CMK (cell line): ENCODE measurements at regions not wholly inside any gene's neighbourhood (a gene's known extent, or its start where the extent isn't known, plus 50 kb on each side); places are given as distances from the start of the nearest gene placed in this dataset.

ENCODE experiments used
- DNase-seq: peaks from one replicate; pipeline ENCODE4 v3.0.0-alpha.2; 2010; ENCODE audit warnings: low read depth

DNA sequence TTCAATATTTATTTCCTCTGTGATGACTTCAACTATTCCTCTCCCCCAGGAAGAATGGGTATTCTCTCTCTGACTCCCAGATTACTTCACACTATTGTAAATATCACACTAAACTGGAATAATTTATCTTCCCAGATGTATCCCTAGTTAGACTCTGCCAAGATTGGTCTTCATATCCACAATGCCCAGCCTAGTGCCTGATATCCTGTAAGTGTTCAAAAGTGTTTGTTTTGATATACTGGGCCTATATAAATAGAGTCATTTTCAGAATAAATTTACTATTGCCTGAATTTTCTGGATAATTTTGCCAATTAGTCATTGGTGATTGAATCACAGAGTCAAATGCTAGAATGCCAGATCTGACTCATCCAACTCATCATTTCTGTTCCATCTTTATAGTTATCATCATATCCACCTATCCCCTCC, 143.7 kb upstream of the TNC start:
- no peak for DNase-seq

DNA sequence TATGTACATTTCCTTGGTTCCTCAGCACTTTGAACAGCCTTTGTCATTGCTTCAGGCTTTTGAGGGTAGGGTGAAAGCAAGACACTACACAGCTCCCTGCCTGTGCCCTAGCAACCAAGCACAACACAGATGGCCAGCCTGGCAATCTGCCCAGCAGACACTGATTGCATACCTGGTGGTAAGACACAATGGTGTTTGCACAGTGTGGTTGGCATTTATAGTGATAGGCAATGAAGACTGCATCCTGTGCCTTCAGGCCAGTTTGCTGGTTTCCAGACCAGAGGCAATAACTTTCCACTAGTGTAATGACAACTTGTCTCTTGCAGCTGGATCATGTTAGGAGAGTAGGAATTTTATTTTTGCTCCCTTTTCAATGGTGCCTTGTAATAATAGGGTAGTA, 144.5 kb upstream of the TNC start:
- no peak for DNase-seq

DNA sequence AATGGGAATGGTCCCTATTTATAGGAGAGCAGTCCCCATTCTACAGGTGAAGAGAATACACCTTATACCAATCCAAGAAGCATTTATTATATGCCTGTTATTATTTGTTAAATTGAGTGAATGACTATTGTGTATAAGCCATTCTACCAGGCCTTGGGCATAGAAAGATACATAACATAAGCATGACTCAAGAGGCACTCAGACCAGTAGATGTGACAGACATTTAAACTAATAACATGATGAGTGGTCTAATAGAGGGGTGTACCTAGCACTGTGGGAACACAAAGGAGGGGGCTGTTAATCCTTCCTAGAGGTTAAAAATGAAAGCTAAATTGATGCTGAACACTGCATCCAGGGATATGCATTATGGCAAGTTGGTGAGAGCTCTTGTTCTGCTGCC, 145.0 kb upstream of the TNC start:
- DNase-seq, result no peak

DNA sequence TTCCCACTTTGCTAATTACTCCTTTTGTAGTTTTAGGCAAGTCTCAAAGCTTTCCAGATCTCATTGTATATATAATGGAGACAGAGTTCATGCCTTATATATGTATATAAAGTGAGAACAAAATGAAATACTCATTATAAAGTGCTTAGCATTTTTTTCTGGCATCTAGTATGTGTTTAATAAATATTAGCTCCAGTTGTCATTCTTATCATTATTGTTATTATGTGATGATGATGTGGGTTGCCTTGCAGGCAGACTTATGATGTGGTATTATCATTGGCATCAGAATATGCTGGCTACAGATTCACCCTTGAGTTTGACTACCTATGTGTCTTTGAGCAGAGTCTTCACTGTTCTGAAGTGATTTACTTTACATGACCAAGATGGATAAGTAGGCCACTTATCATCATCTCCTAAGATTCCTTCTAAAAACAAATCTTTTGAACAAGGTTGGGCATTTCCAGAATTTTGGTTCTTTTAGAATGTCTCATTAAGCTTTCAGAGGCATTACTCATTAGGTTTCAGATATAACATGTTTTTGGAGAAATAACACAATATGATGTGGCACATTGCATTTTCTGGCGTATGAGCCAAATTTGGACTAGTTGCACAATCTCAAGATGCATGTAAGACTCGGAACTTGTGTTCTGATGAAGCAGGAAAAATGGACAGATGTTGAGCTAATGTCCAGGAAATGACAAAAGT, 145.6 kb upstream of the TNC start:
- DNase-seq, result no peak

- no peak for DNase-seq
These were observed 146.4 kb upstream of the TNC start for GRCh38 chr9:115264313-115264712.

- DNase-seq, result no peak
These were observed 149.8 kb upstream of the TNC start for GRCh38 chr9:115267790-115268189.

DNA sequence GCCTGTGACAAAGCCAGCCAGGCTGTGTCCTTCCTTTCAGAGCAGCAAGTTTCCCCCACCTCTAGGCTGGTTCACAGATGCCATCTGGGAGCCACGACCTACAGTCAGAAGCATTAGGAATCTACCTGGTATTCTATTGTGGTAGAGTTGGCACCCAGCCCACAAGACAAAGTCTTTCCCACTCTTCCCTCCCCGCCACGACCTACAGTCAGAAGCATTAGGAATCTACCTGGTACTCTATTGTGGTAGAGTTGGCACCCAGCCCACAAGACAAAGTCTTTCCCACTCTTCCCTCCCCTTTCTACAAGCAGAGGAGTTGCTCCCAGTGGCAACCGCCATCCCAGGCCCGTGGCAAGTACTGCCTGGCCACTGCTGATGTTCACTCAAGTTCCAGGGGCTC, 157.8 kb upstream of the TNC start:
- DNase-seq, result no peak

- no peak for DNase-seq
These were observed 158.7 kb upstream of the TNC start for GRCh38 chr9:115276621-115277020.

DNA sequence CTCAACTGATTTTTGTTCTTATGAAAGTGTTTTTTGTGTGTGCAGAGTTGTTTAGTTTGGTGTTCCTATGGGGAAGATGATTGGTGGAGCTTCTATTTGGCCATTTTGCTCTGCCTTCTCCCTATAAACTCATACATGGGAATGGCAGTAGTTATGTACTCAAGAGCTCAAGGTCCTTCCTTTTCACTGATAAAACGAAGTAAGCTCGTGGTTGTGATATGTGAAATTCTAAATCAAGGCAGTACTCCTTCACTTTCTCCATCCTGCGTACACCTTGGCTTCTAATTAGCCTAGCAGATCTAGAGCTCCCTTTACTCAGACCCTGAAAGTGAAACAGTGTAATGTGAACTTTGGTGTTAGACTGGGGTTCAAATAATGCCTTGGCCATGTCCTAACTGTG, 159.3 kb upstream of the TNC start:
- DNase-seq, result no peak

GRCh38 chr9:115278326-115279035, 160.5 kb upstream of the TNC start:
- no peak for DNase-seq

DNA sequence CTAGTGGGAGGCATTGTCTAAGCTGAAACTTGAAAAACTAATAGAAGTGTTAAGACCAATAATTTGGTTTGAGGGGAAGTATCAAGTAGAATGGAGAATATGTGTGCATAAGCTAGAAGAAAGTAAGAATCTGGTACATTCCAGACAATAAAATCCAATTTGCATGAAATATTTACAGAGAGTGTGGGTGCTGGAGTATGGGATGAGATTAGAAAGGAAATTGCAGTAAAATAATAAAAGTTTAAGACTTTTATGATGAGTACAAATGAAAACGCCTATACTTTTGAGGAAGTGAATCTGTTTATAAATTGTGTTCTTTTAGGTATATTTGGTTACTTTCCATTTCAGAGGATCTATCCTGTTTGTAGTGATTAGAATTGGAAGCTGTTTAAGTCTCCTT, 165.4 kb upstream of the TNC start:
- DNase-seq, result no peak

GRCh38 chr9:115285836-115286235, 167.9 kb upstream of the TNC start:
- DNase-seq, result no peak

DNA sequence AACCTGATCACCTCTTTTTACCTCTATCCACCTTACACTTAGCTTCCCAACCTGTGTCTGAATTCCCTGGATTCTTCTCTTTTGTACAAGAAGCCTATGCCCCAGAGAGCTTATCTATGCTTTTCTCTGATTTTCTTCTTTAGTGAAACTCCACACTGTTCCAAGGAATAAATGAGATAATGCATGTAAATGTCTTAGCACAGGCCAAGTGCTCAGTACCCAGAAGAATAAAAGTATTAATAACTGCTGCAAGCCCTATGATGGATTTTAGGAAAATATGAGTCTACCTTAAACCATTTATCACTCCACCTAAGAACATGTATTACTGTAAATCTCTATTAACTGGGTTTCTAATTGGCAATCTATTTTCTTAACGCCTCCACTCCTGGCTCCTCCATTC, 168.5 kb upstream of the TNC start:
- no peak for DNase-seq

- no peak for DNase-seq
These were observed 171.8 kb upstream of the TNC start for GRCh38 chr9:115289757-115290208.

- DNase-seq, result no peak
These were observed 173.9 kb upstream of the TNC start for GRCh38 chr9:115291841-115292240.

DNA sequence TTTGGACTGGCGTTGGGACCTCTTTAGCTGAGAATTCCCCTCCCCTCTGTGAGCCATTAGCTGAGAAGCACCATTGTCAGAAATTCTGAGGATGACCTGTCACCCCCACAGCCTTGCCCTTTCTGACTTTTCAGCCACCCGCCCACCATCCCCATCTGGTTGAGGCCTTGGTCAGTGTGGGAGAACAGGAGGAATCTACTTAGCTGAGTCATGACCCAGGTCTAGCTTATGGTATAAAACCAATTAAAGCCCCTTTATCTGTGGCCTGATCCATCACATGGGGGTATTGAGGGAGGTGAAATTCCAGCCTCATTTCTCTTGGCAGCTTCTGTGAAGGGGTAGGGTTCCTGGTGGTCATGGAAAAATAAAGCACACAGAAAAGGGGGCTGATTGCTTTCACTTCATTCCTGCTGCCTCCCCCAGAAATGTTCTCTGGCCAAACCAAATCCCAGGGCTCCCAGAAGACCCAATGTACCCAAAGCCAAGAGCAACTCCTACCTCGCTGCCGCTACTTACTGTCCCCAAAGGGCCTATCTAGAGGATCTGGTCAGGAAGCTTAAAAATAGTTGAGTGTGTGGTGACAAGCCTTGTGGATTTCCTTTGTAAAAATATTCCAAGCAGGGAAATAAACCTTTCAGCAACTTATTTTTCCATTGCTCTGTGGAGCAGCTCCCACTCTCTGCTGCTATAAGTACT, 174.8 kb upstream of the TNC start:
- no peak for DNase-seq

GRCh38 chr9:115295734-115296133, 177.8 kb upstream of the TNC start:
- DNase-seq, result no peak

DNA sequence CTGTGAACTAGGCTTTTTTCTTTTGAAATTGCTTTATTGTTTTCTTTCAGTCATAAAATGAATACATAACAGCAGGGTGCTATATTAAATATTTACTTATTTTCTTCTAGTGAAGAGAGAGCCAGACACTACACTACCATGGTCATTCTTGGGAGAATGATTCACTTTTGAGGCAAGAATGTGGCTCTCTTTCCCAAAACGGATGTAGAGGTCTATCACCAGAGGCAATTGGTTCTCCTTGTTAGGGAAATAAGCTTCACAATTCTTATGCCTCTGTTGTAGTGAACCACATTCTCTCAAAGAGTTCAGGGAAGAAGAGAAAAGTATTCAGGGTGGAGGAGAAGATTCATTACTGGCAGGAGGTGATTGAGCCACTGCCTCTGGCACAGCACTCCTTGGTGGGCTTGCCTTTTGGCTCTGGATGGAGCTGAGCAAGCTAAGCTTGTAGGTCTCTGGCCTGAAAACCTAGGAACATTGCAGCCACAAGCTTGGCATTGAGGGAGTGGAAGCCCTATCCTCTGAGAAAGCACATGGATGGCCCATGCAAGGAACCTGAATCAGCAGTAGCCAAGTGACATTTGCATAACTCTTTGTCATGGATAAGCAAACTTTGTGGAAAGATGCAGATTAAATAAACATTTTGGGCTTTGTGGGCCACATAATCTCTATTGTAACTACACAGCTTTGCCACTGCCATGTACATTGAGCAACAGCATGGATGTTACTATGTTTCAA, 179.0 kb upstream of the TNC start:
- DNase-seq, result no peak

GRCh38 chr9:115300116-115300515, 182.2 kb upstream of the TNC start:
- DNase-seq, result no peak

DNA sequence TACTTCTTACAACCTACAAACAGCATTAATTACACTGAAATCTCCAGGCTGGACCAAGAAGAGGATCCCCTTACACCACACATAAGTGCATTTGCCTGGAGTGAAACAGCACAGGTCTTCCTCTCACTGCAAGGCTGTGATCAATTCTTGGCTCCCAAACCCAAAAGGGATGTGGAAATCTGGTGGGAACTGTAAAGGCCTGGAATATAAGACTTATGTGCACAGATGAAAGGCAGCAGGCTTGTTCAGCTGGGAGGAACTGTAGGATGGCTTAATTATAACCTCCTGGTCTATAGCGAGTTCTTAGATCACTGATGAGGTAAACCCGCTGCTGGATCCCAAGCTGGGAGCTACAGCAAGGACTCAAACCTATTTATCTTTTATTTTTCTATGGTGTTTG, 182.9 kb upstream of the TNC start:
- DNase-seq, result no peak

GRCh38 chr9:115301581-115301980, 183.6 kb upstream of the TNC start:
- no peak for DNase-seq

DNA sequence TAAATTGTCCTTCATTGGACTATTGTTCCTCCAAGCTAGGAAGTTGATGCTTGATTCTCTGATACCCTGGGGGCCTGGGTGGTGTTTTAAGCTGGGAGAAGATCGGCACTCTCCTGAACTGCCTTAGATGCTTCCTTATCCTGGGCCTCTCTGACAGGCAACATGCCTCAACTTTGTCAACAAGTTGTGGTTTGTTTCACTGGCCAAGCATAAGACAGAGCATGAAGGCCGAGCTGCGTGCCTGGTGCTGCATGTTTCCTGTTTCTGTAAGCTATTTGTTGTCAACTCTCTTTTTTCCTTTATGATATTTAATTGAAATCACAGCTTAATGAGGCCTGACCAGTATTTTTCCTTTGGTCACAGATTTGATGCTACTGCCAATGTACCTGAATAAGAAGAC, 187.6 kb upstream of the TNC start:
- no peak for DNase-seq

GRCh38 chr9:115306865-115307264, 188.9 kb upstream of the TNC start:
- DNase-seq, result no peak
